IPS-NIHi7 (cell line): ENCODE measurements at regions not wholly inside any gene's neighbourhood (a gene's known extent, or its start where the extent isn't known, plus 50 kb on each side); places are given as distances from the start of the nearest gene placed in this dataset.

Experiments used
- DNase-seq: peaks from one replicate; pipeline ENCODE4 v3.0.0; 2012; ENCODE audit warnings: mixed read lengths; ENCODE audit errors: extremely low spot score

- DNase-seq = no peak
These were observed 422.7 kb downstream of the SIPA1L2 start for GRCh38 chr1:232207073-232207866.

- no peak for DNase-seq
These were observed 425.7 kb downstream of the SIPA1L2 start for GRCh38 chr1:232204269-232204668.

DNA sequence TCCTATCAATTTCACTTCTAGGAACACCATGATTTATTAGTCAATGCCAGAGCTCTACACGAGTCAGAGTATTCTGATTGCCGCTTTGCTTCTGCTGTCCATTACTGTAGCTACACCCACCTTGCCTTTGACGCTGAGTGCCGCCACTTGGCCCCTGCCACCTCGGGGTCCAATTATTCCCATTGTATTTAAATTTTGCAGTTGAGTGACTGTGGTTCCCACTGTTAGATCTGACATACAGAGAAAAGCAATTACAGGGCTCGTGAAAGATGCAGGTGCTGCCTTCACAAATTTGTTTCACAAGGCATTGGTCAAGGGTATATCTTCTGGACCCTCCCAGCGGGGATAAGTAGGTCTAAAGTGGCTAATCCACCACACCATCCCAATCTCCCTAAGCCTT is 428.9 kb downstream of the SIPA1L2 start:
- no peak for DNase-seq

- DNase-seq = no peak
These were observed 433.9 kb downstream of the SIPA1L2 start for GRCh38 chr1:232196042-232196441.

GRCh38 chr1:232194424-232194823 is 435.5 kb downstream of the SIPA1L2 start:
- DNase-seq = no peak

- DNase-seq = no peak
These were observed 436.5 kb downstream of the SIPA1L2 start for GRCh38 chr1:232193451-232193783.

GRCh38 chr1:232192781-232193450 is 437.0 kb downstream of the SIPA1L2 start:
- DNase-seq = no peak

DNA sequence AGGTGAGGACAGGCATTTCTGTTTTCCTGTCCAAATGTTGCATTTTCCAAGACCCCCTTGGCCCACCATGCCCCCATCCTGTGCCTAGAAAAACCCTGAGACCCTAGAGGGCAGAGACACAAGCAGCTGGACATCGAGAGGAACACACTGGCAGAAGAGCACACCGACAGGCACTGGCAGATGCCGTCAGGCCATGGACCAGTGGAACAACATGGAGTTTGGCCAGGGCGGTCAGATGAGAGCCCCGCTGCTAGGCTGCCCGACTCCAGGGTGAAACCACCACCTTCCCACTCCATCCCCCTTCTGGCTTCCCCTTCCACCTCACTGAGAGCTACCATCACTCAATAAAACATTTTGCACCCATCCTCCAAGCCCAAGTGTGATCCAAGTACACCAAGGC is 438.4 kb downstream of the SIPA1L2 start:
- no peak for DNase-seq

DNA sequence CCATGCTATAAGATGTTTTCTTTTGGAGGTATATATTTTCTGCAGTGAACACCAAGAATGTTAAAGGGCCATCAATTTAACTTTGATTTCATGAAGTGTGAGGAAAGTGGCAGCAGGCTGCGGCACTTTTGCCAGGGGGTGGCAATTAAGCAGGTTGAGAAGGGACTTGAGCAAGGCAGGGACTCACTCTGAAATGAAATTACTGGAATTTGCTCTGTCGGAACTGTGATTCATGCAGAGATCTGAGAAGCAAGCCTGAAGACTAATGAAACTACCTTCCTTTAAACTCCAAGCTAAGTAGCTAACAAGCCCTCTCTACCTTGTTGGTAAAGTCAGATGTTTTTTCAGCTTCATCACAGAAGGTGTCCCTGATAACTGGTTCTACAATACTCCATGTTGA is 441.6 kb downstream of the SIPA1L2 start:
- DNase-seq = no peak

GRCh38 chr1:232186931-232187330 is 443.0 kb downstream of the SIPA1L2 start:
- DNase-seq = peak; percentile 59

DNA sequence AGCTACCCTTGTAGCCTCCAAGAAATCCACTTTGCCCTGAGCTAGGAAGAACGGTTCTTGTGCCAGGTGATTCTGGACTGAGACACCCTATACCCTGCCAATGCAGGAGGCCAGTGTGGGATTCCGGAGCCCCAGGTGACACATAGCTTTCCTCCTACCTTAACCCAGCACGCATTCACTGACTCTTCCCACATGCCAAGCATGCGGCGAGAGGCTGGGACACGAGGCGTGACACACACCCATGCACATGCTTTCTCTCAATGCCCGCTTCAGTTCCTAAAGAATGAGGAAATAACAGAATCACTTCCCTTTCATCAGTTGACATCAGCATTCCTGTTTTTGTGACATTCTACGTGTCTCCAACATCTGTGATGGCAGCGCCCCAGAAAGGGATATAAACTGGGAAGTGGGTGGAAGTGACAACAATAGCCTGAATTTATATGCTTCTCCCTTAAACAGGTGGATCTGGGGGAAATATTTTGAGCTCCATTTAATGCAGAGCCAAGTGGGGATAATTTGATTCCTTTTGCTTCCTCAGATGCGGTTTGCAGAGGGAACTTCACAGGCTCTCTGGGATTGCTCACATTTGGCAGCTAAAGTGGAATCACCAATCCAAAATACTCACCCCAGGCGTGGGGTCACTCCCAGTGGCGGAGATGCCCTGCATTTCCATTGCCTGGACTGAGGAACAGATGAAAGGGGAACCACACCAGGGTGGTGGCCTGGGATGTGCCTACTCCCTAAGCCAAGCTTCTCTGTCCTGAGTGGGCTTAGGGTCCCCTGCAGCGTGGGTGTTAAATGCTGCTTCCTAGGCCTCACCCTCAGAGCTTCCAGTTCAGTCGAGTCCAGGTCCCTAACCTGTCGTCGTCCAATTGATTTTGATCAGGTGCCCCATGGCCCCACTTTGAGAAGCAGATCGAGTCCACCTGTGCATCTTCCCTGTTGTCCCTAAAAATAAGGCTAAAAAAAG is 445.1 kb downstream of the SIPA1L2 start:
- no peak for DNase-seq

- DNase-seq = no peak
These were observed 446.1 kb downstream of the SIPA1L2 start for GRCh38 chr1:232183802-232184201.

GRCh38 chr1:232183266-232183800 is 446.6 kb downstream of the SIPA1L2 start:
- DNase-seq = no peak

GRCh38 chr1:232182236-232182635 is 447.7 kb downstream of the SIPA1L2 start:
- DNase-seq = no peak

- DNase-seq = no peak
These were observed 449.2 kb downstream of the SIPA1L2 start for GRCh38 chr1:232180779-232181136.

GRCh38 chr1:232179896-232180778 is 449.8 kb downstream of the SIPA1L2 start:
- DNase-seq = peak; percentile 51

DNA sequence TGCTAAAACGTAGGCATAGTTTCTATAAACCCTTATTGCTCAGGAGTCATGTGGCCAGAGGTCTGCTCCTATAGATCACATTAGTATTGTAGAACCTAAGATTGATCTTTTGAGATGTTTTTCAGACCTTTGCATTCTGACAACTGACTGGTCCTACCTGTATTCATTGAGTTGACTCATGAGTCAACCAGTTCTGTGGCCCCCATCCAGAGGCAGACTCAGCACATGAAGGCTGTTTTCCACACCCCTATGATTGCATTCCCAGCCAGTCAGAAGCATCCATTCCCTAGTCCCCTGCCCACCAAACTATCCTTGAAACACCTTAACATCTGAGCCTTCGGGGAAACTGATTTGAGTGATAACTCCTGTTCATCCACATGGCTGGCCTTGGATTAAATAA is 451.7 kb downstream of the SIPA1L2 start:
- no peak for DNase-seq

- DNase-seq = no peak
These were observed 452.5 kb downstream of the SIPA1L2 start for GRCh38 chr1:232177438-232177837.

DNA sequence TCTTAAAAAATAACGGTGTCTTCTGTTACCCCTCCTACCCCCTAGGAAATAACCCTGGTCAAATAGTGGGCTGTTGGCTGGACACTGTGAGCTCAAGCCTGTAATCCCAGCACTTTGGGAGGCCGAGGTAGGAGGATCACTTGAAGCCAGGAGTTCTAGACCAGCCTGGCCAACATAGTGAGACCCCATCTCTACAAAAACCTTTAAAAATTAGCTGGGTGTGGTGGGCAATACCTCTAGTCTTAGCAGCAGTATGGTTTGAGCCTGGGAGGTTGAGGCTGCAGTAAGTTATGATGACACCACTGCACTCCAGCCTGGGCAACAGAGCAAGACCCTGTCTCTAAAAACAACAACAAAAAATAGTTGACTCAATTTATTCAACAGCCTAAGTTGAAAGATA is 453.7 kb downstream of the SIPA1L2 start:
- DNase-seq = no peak

DNA sequence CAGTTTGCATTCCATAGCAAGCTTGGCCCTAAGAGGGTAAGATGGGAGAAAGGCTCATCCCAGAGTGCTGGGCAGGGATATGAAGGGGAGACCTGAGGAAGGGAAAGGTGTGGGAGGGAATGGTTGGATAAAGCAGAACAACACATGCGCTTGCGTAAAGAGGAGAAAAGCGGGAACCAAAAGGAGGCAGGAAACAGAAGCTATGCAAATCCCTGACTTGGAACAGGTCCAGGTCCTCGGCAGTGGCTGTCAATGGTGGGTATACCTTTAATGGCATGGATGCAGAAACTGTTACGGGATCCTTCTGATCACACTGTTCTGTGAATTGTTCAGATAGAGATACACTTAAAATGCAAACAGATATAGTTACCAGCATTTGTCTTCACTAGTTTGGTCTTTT is 455.6 kb downstream of the SIPA1L2 start:
- DNase-seq = no peak

- DNase-seq = no peak
These were observed 457.4 kb downstream of the SIPA1L2 start for GRCh38 chr1:232172563-232172962.
